Naive thymus-derived CD4-positive, alpha-beta T cell (primary cell): ENCODE measurements at regions not wholly inside any gene's neighbourhood (a gene's known extent, or its start where the extent isn't known, plus 50 kb on each side); places are given as distances from the start of the nearest gene placed in this dataset.

Experiments used
- ATAC-seq: fragments of 150-1000 bp; cut with Tn5 transposase; 2 replicates; pipeline ENCODE4 v1.10.0; 2021; ENCODE audit warnings: mild to moderate bottlenecking, moderate library complexity
- CTCF ChIA-PET: fragments of 350-600 bp; sonication (Branson Sonifier 250); formaldehyde crosslinking; loops from one replicate; lab custom pipeline; 2021; ENCODE audit warnings: antibody characterized with exemption; lab: Charles Lee
- POLR2A ChIA-PET: fragments of 350-600 bp; sonication (Branson Sonifier 250); formaldehyde crosslinking; loops from one replicate; lab custom pipeline; 2021; ENCODE audit warnings: antibody characterized with exemption, inconsistent platforms; lab: Charles Lee
- DNase-seq, 9 donors: peaks; one replicate each; pipeline versions ENCODE4 v3.0.0 to v3.0.0-alpha.2; 2020 to 2022; ENCODE audit warnings: mixed read lengths in 1 of 9
- H3K27ac ChIP-seq: one replicate; pipeline ENCODE4 v1.7.0; 2013; ENCODE audit warnings: mild to moderate bottlenecking, low read depth, low read length, moderate library complexity
- H3K27me3 ChIP-seq, 2 donors: one replicate each; pipeline ENCODE4 v1.7.0; 2013; ENCODE audit warnings: low read length in 2 of 2, mild to moderate bottlenecking in 2 of 2, moderate library complexity in 2 of 2; ENCODE audit not compliant: control insufficient read depth in 2 of 2, insufficient read depth in 2 of 2
- H3K36me3 ChIP-seq, 3 experiments: 1 replicate in 2 of 3; 2 replicates in 1 of 3; pipeline ENCODE4 v1.7.0; 2013; ENCODE audit warnings: low read length in 3 of 3, mild to moderate bottlenecking in 3 of 3, moderate library complexity in 1 of 3; ENCODE audit not compliant: insufficient read depth in 3 of 3, control insufficient read depth in 2 of 3
- H3K4me1 ChIP-seq, 2 donors: one replicate each; pipeline ENCODE4 v1.7.0; 2013; ENCODE audit warnings: low read length in 2 of 2, mild to moderate bottlenecking in 2 of 2, moderate library complexity in 1 of 2; ENCODE audit not compliant: control insufficient read depth in 2 of 2, insufficient read depth in 2 of 2
- H3K4me3 ChIP-seq: 2 replicates; pipeline ENCODE4 v1.7.0; 2013; ENCODE audit warnings: mild to moderate bottlenecking, low read length
- H3K9me3 ChIP-seq, 3 experiments: 1 replicate in 2 of 3; 2 replicates in 1 of 3; pipeline ENCODE4 v1.7.0; 2013; ENCODE audit warnings: low read length in 3 of 3; ENCODE audit not compliant: control insufficient read depth in 2 of 3
- H3K27ac Mint-ChIP-seq, 9 donors: one replicate each; pipeline ENCODE4 v1.8.0; 2020 to 2022; ENCODE audit warnings: mixed read lengths in 9 of 9, mild to moderate bottlenecking in 8 of 9, moderate library complexity in 5 of 9, inconsistent platforms in 2 of 9
- H3K27me3 Mint-ChIP-seq, 5 donors: one replicate each; pipeline ENCODE4 v1.8.0; 2021 to 2022; ENCODE audit warnings: mixed read lengths in 5 of 5, mild to moderate bottlenecking in 1 of 5
- H3K36me3 Mint-ChIP-seq, 5 donors: one replicate each; pipeline ENCODE4 v1.8.0; 2020 to 2022; ENCODE audit warnings: mixed read lengths in 5 of 5, mild to moderate bottlenecking in 3 of 5, inconsistent platforms in 1 of 5
- H3K4me1 Mint-ChIP-seq, 7 donors: one replicate each; pipeline ENCODE4 v1.8.0; 2020 to 2022; ENCODE audit warnings: mixed read lengths in 7 of 7, mild to moderate bottlenecking in 3 of 7, inconsistent platforms in 1 of 7
- H3K4me3 Mint-ChIP-seq, 10 donors: one replicate each; pipeline ENCODE4 v1.8.0; 2020 to 2022; ENCODE audit warnings: mild to moderate bottlenecking in 10 of 10, mixed read lengths in 10 of 10, moderate library complexity in 6 of 10, inconsistent platforms in 2 of 10
- H3K9me3 Mint-ChIP-seq, 11 donors: one replicate each; pipeline ENCODE4 v1.8.0; 2020 to 2022; ENCODE audit warnings: mixed read lengths in 11 of 11, mild to moderate bottlenecking in 4 of 11, inconsistent platforms in 1 of 11, moderate library complexity in 1 of 11
- intact Hi-C, 2 donors: fragments of 100-400 bp; cut with micrococcal nuclease; formaldehyde crosslinking; loops; one replicate each; pipeline ENCODE4 v1.15.1; 2023

GRCh38 chr18:37729716-37730115 lies 164.1 kb upstream of the CELF4 start:
- no peak overlapping the region for H3K27ac ChIP-seq
- Mint-ChIP-seq H3K4me1 (peaks cover 0 to 1% (median 0%) of the 10 kb centered on the region in 7 donors), H3K27me3 (peaks cover 0 to 3% (median 0%) of the 10 kb centered on the region in 5 donors), H3K4me3 (no peak overlapping the region), H3K9me3 (peaks cover 0 to 11% (median 3%) of the 10 kb centered on the region in 11 donors), H3K27ac (no peak overlapping the region), H3K36me3 (no peaks in the 10 kb centered on the region)
- DNase-seq (no peak), ATAC-seq (no peak)
- intact Hi-C loops = no loop called here
- no peaks in the 10 kb centered on the region for H3K36me3 ChIP-seq
- no peaks in the 10 kb centered on the region for H3K27me3 ChIP-seq
- ChIA-PET CTCF (no interaction called here), POLR2A (no interaction called here)
- no peaks in the 10 kb centered on the region for H3K9me3 ChIP-seq
- no peaks in the 10 kb centered on the region for H3K4me1 ChIP-seq
- no peak overlapping the region for H3K4me3 ChIP-seq

- no peak overlapping the region for H3K4me3 Mint-ChIP-seq
- H3K27ac ChIP-seq = no peak overlapping the region
- H3K4me1 Mint-ChIP-seq = peaks cover 0 to 3% (median 0%) of the 10 kb centered on the region in 7 donors
- no peaks in the 10 kb centered on the region for H3K36me3 ChIP-seq
- CTCF ChIA-PET = no interaction called here
- no peak overlapping the region for H3K4me3 ChIP-seq
- H3K36me3 Mint-ChIP-seq = no peaks in the 10 kb centered on the region
- DNase-seq (no peak), ATAC-seq (no peak)
- H3K27me3 ChIP-seq = no peaks in the 10 kb centered on the region
- peaks cover 0 to 7% (median 0%) of the 10 kb centered on the region in 5 donors for H3K27me3 Mint-ChIP-seq
- no peaks in the 10 kb centered on the region for H3K4me1 ChIP-seq
- H3K27ac Mint-ChIP-seq = no peak overlapping the region
- POLR2A ChIA-PET = no interaction called here
- intact Hi-C loops = no loop called here
- H3K9me3 Mint-ChIP-seq = peaks cover 0 to 7% (median 0%) of the 10 kb centered on the region in 11 donors
- no peaks in the 10 kb centered on the region for H3K9me3 ChIP-seq
These were observed 158.6 kb upstream of the CELF4 start for GRCh38 chr18:37724206-37724605.

- no peaks in the 10 kb centered on the region for H3K36me3 ChIP-seq
- H3K4me3 Mint-ChIP-seq = no peak overlapping the region
- no peaks in the 10 kb centered on the region for H3K9me3 ChIP-seq
- H3K27me3 Mint-ChIP-seq = peaks cover 0 to 7% (median 0%) of the 10 kb centered on the region in 5 donors
- ATAC-seq (no peak), DNase-seq (no peak)
- H3K4me3 ChIP-seq = no peak overlapping the region
- no peak overlapping the region for H3K27ac Mint-ChIP-seq
- no peaks in the 10 kb centered on the region for H3K4me1 ChIP-seq
- no peak overlapping the region for H3K27ac ChIP-seq
- H3K27me3 ChIP-seq = no peaks in the 10 kb centered on the region
- no peaks in the 10 kb centered on the region for H3K36me3 Mint-ChIP-seq
- peaks cover 0 to 7% (median 0%) of the 10 kb centered on the region in 11 donors for H3K9me3 Mint-ChIP-seq
- peaks cover 0 to 2% (median 0%) of the 10 kb centered on the region in 7 donors for H3K4me1 Mint-ChIP-seq
- CTCF ChIA-PET = no interaction called here
- intact Hi-C loops = no loop called here
- POLR2A ChIA-PET = no interaction called here
These were observed 156.2 kb upstream of the CELF4 start for GRCh38 chr18:37721544-37722522.

GRCh38 chr18:37720663-37721062 lies 155.1 kb upstream of the CELF4 start:
- no peaks in the 10 kb centered on the region for H3K36me3 ChIP-seq
- Mint-ChIP-seq H3K4me1 (peaks cover 0 to 2% (median 0%) of the 10 kb centered on the region in 7 donors), H3K9me3 (peaks cover 0 to 7% (median 0%) of the 10 kb centered on the region in 11 donors), H3K27ac (no peak overlapping the region), H3K36me3 (no peaks in the 10 kb centered on the region), H3K4me3 (no peak overlapping the region), H3K27me3 (peaks cover 0 to 7% (median 0%) of the 10 kb centered on the region in 5 donors)
- no peaks in the 10 kb centered on the region for H3K4me1 ChIP-seq
- no peak overlapping the region for H3K4me3 ChIP-seq
- H3K9me3 ChIP-seq = no peaks in the 10 kb centered on the region
- intact Hi-C loops = no loop called here
- ATAC-seq (no peak), DNase-seq (no peak)
- H3K27ac ChIP-seq = no peak overlapping the region
- ChIA-PET CTCF (no interaction called here), POLR2A (no interaction called here)
- no peaks in the 10 kb centered on the region for H3K27me3 ChIP-seq

GRCh38 chr18:37717656-37718055 lies 152.1 kb upstream of the CELF4 start:
- H3K9me3 Mint-ChIP-seq = peaks cover 0 to 10% (median 0%) of the 10 kb centered on the region in 11 donors
- no peaks in the 10 kb centered on the region for H3K9me3 ChIP-seq
- CTCF ChIA-PET = no interaction called here
- DNase-seq = no peak
- no peak overlapping the region for H3K27ac ChIP-seq
- no peak for ATAC-seq
- H3K36me3 ChIP-seq = no peaks in the 10 kb centered on the region
- no peaks in the 10 kb centered on the region for H3K36me3 Mint-ChIP-seq
- intact Hi-C loops = no loop called here
- H3K27me3 Mint-ChIP-seq = peaks cover 0 to 6% (median 0%) of the 10 kb centered on the region in 5 donors
- no peaks in the 10 kb centered on the region for H3K4me1 ChIP-seq
- POLR2A ChIA-PET = no interaction called here
- no peak overlapping the region for H3K4me3 Mint-ChIP-seq
- H3K27me3 ChIP-seq = no peaks in the 10 kb centered on the region
- peaks cover 0 to 2% (median 0%) of the 10 kb centered on the region in 7 donors for H3K4me1 Mint-ChIP-seq
- no peak overlapping the region for H3K27ac Mint-ChIP-seq
- H3K4me3 ChIP-seq = no peak overlapping the region

- Mint-ChIP-seq H3K27me3 (peaks cover 0 to 6% (median 0%) of the 10 kb centered on the region in 5 donors), H3K4me3 (no peak overlapping the region), H3K36me3 (no peaks in the 10 kb centered on the region), H3K9me3 (peaks cover 0 to 10% (median 0%) of the 10 kb centered on the region in 11 donors), H3K4me1 (peaks cover 0 to 2% (median 0%) of the 10 kb centered on the region in 7 donors), H3K27ac (no peak overlapping the region)
- H3K4me3 ChIP-seq = no peak overlapping the region
- H3K9me3 ChIP-seq = no peaks in the 10 kb centered on the region
- no peak overlapping the region for H3K27ac ChIP-seq
- no peaks in the 10 kb centered on the region for H3K27me3 ChIP-seq
- DNase-seq = no peak
- H3K4me1 ChIP-seq = no peaks in the 10 kb centered on the region
- intact Hi-C loops = no loop called here
- ChIA-PET CTCF (no interaction called here), POLR2A (no interaction called here)
- ATAC-seq = no peak
- no peaks in the 10 kb centered on the region for H3K36me3 ChIP-seq
These were observed 151.5 kb upstream of the CELF4 start for GRCh38 chr18:37717098-37717497.
